GM19372 (cell line): ENCODE measurements at regions not wholly inside any gene's neighbourhood (a gene's known extent, or its start where the extent isn't known, plus 50 kb on each side); places are given as distances from the start of the nearest gene placed in this dataset.
"Not testable (repeated sequence)": the region's sequence is repeated elsewhere in the genome, so short reads cannot be mapped to it uniquely, and the experiment has no call there.

ENCODE experiments used
- ATAC-seq: cut with Tn5 transposase; IDR thresholded peaks from one replicate; pipeline ENCODE4 v1.9.1; 2021; ENCODE audit warnings: mild to moderate bottlenecking, low read depth, moderate library complexity; ENCODE audit not compliant: unreplicated experiment

DNA sequence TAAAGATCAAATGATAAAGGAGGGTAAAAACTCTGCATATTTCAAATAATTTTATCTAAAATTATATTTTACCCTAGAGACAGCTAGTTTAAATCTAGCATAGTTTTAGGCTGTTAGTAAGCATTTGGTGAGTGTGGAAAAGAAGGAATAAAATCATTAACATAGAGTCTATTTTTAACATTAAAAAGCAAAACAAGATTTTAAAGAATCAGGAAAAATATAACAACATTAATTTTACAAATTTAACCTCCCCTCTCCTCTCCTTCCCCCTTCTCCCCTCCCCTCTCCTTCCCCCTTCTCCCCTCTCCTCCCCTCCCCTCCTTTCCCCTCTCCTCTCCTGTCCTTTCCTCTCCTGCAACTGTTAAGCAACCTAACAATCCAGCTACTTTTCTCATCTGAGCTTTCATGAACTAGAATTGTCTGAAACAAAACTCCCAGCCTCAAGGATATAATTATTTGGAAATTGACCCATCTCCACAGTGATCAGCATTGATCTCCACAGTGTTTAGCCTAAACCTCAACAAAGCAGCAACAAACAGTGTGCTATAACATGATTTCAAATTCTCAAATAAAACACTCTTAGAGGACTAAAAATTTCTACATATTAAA lies 293.2 kb downstream of the PPP1R3A start:
- no peak for ATAC-seq

DNA sequence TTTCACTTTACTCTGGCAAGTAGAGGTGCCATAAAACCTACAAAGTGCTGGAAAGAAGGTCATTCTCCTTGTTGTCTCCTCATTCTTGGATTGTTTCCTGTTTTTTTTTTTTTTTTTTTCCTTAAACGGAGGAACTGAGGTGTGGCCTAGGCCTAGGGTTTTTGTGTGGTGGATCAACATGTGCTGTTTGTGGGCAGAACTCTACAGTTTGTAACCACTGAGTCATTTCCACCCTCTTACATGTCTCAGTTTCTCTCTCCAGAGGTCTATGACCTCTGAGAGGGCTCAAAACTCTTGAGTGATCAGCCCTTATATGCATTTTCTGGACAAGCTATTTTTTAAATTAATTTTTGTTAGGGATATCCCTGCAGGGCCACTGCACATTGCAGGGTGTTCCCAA lies 296.0 kb downstream of the PPP1R3A start:
- ATAC-seq, result no peak

DNA sequence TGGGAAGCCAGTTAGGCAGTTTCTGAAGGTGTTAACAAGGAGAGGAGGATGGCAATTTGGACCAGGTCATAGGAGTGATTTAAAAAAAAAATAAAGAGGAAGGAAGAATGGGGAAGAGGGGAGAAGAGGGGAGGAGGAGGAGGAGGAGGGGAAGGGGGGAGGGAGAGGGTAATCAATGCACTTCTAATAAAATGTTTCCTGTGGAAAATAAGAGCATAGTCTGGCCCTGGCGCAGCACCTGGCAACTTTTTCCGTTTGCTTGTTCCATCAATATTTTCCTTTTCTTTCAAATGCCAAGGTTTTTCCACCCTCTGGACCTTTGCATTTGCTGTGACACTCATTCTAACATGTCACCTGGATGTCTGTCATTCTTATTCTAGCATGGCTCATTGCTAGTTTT lies 308.2 kb downstream of the PPP1R3A start:
- ATAC-seq, result no peak

DNA sequence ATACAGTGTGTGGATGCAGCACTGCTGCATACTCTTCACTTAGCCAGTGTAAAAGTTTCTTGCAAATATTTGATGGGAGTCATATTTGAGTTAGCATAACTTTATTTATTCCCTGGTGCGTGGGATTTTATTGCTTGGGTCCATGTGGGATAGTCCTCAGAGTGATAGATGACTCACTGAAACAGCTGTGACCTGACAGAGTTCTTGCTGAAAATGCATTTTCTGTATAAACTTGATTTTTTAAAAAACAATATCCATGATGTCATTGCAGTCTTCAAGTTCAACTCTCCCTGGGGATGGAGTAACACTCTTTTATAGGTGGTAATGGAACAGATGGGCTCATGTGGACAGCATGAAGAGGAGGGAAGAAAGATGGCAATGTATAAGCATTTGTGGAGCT lies 310.0 kb downstream of the PPP1R3A start:
- ATAC-seq, result no peak

DNA sequence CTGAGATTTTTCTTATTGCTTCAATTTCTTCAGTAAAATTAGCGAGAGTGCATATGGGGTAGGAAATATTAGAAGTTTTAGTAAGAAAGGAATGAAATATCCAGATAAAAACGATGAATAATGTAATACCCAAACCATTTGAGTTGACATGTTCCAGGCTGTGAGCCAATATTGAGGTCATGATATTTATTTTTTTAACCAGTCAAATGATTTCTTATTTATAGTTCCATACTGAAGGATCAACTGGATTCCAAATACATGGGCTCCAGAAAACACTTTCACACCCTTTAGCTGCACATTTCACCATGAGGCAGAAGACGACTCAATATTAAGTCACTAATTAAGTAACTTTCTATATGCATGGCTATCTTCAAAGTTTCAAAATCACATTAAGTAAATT lies 312.5 kb downstream of the PPP1R3A start:
- no peak for ATAC-seq

GRCh38 chr7:113600428-113600827 lies 318.4 kb downstream of the PPP1R3A start:
- not testable (repeated sequence) for ATAC-seq

- ATAC-seq, result not testable (repeated sequence)
Measured at GRCh38 chr7:113593455-113593854, 325.4 kb downstream of the PPP1R3A start.

GRCh38 chr7:113592924-113593323 lies 325.9 kb downstream of the PPP1R3A start:
- ATAC-seq, result not testable (repeated sequence)

DNA sequence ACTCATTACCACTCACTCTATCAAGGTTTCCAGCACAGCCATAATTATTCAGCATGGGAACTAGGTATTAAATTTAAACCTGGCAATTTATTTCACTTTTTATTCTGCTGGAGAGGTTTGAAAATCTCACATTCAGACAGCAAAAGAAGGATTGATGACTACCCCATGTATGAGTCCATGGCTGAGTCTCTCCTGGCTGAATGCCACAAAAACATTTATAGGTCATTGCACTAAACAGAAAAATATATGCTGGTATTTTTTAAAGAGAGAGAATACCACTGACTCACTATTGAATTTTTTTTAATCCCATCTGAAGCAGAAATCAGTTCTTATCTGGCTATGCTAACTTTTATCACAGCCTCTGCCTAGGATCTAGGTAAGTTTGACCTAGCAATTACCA lies 336.3 kb downstream of the PPP1R3A start:
- no peak for ATAC-seq

- not testable (repeated sequence) for ATAC-seq
Measured at GRCh38 chr7:113563257-113563656, 355.6 kb downstream of the PPP1R3A start.

DNA sequence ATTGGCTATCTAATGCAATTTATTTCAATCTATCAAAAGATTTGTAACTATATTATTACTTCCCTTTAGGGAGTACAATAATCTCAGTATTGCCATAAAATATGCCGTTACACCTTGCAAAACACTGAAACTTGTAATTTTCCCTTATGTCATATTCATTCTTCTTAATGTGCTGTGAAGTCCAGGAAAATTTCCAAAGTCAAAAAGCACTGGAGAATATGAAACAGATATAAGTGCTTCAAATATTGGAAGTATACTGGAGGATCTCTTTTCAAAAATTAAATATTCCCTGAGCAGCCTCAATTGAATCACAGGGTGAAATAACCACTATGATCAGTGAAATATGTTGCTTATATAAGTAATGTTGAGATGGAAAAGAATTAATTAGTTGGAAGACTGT lies 356.0 kb downstream of the PPP1R3A start:
- ATAC-seq, result no peak

GRCh38 chr7:113562242-113562641 lies 356.6 kb downstream of the PPP1R3A start:
- ATAC-seq, result no peak

- no peak for ATAC-seq
Measured at GRCh38 chr7:113561446-113561845, 357.4 kb downstream of the PPP1R3A start.

- no peak for ATAC-seq
Measured at GRCh38 chr7:113550966-113551365, 367.8 kb downstream of the PPP1R3A start.

GRCh38 chr7:113548561-113548960 lies 370.2 kb downstream of the PPP1R3A start:
- no peak for ATAC-seq

DNA sequence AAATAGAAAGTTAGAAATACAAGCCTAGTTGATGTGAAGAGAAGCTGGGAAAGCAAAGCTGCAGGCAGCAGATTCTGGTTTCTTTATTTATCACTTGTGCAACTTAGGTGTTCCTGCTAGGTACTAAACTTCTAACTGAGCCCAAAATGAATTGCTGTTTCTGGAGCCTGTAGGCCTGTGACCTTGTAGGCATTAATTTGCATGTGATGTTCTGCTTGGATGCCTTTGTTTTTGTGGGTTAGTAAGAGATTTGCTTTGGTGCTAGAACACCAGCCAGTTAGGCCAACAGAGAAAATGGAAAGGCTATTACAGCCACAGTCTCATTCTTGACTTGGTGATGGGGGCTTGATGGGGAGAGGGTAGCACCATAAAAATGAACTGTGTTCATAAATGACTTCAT lies 370.7 kb downstream of the PPP1R3A start:
- ATAC-seq, result no peak

DNA sequence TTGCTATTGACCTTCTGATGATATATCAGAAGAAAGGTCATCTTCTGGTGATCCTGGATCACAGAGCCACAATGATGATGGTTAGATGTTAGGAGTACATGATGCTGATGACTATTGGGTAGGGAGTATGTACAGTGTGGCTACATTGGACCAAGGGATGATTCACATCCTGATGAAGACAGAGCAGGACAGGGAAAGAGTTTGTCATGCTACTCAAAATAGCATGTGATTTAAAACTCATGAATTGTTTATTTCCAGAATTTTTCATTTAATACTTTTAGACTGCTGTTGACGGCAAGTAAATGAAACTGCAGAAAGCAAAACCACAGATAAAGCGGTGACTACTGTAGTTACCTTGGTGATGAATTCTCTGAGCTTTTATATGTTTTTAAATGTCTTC lies 397.3 kb downstream of the PPP1R3A start:
- ATAC-seq, result no peak

- ATAC-seq, result no peak
Measured at GRCh38 chr7:113519472-113519871, 399.3 kb downstream of the PPP1R3A start.

DNA sequence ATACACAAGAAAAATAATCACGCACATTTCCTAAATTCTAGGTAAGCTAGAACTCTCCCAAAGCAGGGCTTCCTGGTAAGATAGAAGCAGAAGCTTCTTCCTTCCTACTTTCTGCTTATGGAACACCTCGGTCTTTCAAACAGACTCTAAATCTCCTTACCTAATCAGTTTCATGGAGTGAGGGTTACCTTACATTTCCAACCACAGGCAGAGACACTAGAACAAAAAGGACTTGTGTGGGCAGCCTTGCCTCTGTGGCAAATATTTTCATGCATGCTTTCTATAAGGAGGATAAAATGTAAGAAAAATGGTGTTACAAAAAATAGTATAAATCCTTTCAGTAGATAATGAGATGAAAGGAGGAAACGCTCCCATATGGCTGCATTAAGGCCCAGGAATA lies 386.3 kb upstream of the SMIM30 start:
- ATAC-seq, result no peak

GRCh38 chr7:113504142-113504541 lies 385.8 kb upstream of the SMIM30 start:
- ATAC-seq, result no peak

DNA sequence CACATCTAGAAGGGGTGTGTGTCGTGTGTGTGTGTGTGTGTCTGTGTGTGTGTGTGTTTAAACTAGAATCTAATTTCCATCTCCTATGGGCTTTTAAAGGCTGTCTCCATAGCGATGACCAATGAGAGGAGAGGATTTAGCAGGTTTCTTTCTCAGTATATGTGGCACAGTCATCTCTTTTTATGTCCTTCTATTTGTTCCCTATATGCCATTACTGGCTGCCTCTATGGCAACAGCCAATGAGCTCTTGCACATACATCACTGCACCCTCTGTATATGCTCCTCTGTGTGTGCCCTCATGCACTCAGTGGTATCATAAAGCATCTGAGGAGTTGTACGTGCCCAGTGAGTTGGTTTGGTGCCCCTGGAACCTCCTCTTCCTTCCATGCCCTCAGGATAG lies 378.2 kb upstream of the SMIM30 start:
- ATAC-seq, result not testable (repeated sequence)

GRCh38 chr7:113494797-113495566 lies 376.6 kb upstream of the SMIM30 start:
- not testable (repeated sequence) for ATAC-seq
